Left ventricle myocardium inferior (tissue), 1 donor: ENCODE measurements at regions not wholly inside any gene's neighbourhood (a gene's known extent, or its start where the extent isn't known, plus 50 kb on each side); places are given as distances from the start of the nearest gene placed in this dataset.

ENCODE experiments used
- DNase-seq: peaks from one replicate; pipeline ENCODE4 v3.0.0-alpha.2; 2020
- H3K27ac ChIP-seq: fragments of 200-600 bp; replicated peaks from 2 replicates; pipeline ENCODE4 v1.8.0; 2021
- H3K27me3 ChIP-seq: fragments of 200-600 bp; 2 replicates; pipeline ENCODE4 v1.8.0; 2021; ENCODE audit warnings: low read depth
- H3K36me3 ChIP-seq: fragments of 200-600 bp; 2 replicates; pipeline ENCODE4 v1.8.0; 2021
- H3K4me1 ChIP-seq: fragments of 200-600 bp; 2 replicates; pipeline ENCODE4 v1.8.0; 2021
- H3K4me3 ChIP-seq: fragments of 200-600 bp; 2 replicates; pipeline ENCODE4 v1.8.0; 2021; ENCODE audit warnings: mild to moderate bottlenecking, moderate library complexity
- H3K9me3 ChIP-seq: fragments of 200-600 bp; replicated peaks from 2 replicates; pipeline ENCODE4 v1.8.0; 2021
- intact Hi-C: fragments of 100-400 bp; cut with micrococcal nuclease; formaldehyde crosslinking; loops from one replicate; pipeline ENCODE4 v1.11.0; 2022
- TF ChIP-seq, protein P1 (sequence below): fragments of 200-600 bp; IDR thresholded peaks from 2 replicates; pipeline ENCODE4 v1.8.0; 2021; ENCODE audit warnings: antibody characterized with exemption, mild to moderate bottlenecking, borderline replicate concordance
- donor health status: DM: no; HTN: yes; CAD: no; lungs with severe emphysema.

DNA sequence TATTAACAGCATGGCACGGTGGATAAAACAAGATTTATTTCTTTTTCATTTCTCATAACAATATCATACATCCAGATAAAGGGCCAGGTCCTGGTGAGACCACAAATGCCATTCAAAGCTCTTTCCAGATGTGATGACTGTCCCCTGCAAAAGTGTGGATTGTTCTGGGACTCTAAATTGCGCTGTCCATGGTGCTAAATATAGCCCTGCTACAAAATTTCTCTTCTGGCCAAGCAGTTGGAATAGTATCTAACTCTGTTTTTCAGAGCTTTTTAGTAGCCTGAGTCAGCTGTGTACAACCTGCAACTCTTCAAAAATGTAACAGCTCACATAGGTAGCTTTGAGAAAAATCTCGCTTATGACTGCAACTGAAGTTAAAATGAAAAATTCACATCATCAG, 115.8 kb downstream of the MANEA start:
- no peak overlapping the region for H3K4me3 ChIP-seq
- H3K27ac ChIP-seq, result no peak overlapping the region
- TF ChIP-seq, protein P1, sequence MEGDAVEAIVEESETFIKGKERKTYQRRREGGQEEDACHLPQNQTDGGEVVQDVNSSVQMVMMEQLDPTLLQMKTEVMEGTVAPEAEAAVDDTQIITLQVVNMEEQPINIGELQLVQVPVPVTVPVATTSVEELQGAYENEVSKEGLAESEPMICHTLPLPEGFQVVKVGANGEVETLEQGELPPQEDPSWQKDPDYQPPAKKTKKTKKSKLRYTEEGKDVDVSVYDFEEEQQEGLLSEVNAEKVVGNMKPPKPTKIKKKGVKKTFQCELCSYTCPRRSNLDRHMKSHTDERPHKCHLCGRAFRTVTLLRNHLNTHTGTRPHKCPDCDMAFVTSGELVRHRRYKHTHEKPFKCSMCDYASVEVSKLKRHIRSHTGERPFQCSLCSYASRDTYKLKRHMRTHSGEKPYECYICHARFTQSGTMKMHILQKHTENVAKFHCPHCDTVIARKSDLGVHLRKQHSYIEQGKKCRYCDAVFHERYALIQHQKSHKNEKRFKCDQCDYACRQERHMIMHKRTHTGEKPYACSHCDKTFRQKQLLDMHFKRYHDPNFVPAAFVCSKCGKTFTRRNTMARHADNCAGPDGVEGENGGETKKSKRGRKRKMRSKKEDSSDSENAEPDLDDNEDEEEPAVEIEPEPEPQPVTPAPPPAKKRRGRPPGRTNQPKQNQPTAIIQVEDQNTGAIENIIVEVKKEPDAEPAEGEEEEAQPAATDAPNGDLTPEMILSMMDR, result no peak
- H3K4me1 ChIP-seq, result peaks cover 3% of the 10 kb centered on the region
- peaks cover 18% of the 10 kb centered on the region for H3K9me3 ChIP-seq
- H3K27me3 ChIP-seq, result no peaks in the 10 kb centered on the region
- intact Hi-C loops, result no loop called here
- DNase-seq, result no peak
- H3K36me3 ChIP-seq, result no peaks in the 10 kb centered on the region

DNA sequence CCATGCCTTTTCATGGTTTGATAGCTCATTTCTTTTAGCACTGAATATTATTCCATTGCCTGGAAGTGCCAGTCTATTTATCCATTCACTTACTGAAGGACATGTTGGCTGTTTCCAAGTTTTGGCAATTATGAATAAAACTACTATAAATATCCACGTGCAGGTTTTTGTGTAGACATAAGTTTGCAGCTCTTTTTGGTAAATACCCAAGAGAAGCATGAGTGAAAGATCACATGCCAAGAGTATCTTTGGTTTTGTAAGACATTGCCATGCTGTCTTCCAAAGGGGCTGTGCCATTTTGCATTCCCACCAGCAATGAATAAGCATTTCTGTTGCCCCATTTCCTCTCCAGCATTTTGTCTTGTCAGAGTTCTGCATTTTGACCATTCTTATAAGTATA, 120.9 kb downstream of the MANEA start:
- TF ChIP-seq, protein P1, result no peak
- Histone ChIP-seq H3K9me3 (no peaks in the 10 kb centered on the region), H3K36me3 (no peaks in the 10 kb centered on the region), H3K27me3 (no peaks in the 10 kb centered on the region), H3K4me3 (no peak overlapping the region), H3K4me1 (no peaks in the 10 kb centered on the region), H3K27ac (no peak overlapping the region)
- intact Hi-C loops, result no loop called here
- no peak for DNase-seq

DNA sequence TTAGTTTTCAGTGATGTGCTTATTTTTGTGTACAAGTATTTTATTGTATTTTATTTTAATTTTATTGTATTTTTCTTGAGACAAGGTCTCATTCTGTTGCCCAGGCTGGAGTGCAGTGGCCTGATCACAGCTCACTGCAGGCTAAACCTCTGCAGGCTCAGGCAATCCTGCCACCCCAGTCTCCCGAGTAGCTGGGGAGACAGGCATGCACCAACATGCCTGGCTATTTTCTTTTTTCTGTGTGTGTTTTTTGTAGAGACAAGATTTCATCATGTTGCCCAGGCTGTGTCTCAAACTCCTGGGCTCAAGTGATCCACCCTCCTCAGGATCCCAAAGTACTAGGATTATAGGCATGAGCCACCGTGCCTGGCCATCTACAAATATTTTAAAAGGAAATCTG, 146.3 kb downstream of the MANEA start:
- Histone ChIP-seq H3K27me3 (no peaks in the 10 kb centered on the region), H3K4me3 (no peak overlapping the region), H3K27ac (no peak overlapping the region), H3K4me1 (no peaks in the 10 kb centered on the region), H3K9me3 (peaks cover 44% of the 10 kb centered on the region), H3K36me3 (no peaks in the 10 kb centered on the region)
- DNase-seq, result no peak
- intact Hi-C loops, result no loop called here
- TF ChIP-seq, protein P1, result no peak

DNA sequence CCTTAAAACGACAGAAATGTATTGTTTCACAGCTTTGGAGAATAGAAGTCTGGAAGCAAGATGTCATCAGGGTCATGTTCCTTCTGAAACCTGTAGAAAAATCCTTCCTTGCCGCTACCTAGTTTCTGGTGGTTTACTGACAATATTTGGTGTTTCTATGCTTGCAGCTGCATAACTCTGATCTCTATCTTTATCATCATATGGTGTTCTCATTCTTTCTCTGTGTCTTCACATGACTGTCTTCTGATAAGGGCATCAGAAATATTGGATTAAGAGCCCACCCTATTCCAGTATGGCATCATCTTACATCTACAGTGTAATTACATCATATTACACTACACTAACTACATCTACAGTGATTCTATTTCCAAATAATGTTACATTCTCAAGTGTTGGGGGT, 148.0 kb downstream of the MANEA start:
- Histone ChIP-seq H3K27ac (no peak overlapping the region), H3K27me3 (no peaks in the 10 kb centered on the region), H3K9me3 (peaks cover 32% of the 10 kb centered on the region), H3K4me1 (no peaks in the 10 kb centered on the region), H3K36me3 (no peaks in the 10 kb centered on the region), H3K4me3 (no peak overlapping the region)
- DNase-seq, result no peak
- intact Hi-C loops, result no loop called here
- TF ChIP-seq, protein P1, result no peak

DNA sequence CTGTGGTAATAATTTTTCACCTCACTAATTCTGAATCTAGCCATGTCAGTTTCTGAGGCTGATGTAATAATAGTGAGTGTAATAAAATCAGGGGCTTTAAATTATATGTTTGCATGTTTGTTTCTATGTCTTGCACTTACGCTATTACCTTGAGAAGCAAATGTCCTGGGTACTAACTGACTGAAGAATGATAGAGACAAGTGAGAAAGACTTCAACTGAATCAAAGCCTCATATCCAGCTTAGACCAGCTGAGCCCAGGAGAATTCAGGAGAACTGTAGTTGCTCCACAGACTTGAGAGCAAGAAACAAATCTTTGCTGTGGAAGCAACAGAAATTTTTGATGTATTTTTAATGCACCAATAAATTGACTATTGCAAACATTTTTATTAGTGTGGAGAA, 162.8 kb downstream of the MANEA start:
- intact Hi-C loops, result no loop called here

More for the DNA sequence above, 162.8 kb downstream of the MANEA start:
- H3K27ac ChIP-seq, result no peak overlapping the region
- no peaks in the 10 kb centered on the region for H3K27me3 ChIP-seq
- H3K4me3 ChIP-seq, result no peak overlapping the region
- H3K36me3 ChIP-seq, result no peaks in the 10 kb centered on the region
- peaks cover 6% of the 10 kb centered on the region for H3K9me3 ChIP-seq
- H3K4me1 ChIP-seq, result no peaks in the 10 kb centered on the region
- TF ChIP-seq, protein P1, result no peak
- DNase-seq, result no peak
